HEK293T (cell line): ENCODE measurements at regions not wholly inside any gene's neighbourhood (a gene's known extent, or its start where the extent isn't known, plus 50 kb on each side); places are given as distances from the start of the nearest gene placed in this dataset.

Source experiments
- ARNT ChIP-seq: fragments of 450-650 bp; IDR thresholded peaks from 2 replicates; pipeline ENCODE4 v1.6.1; 2017; ENCODE audit warnings: mild to moderate bottlenecking
- BHLHE40 ChIP-seq: fragments of 450-650 bp; IDR thresholded peaks from 2 replicates; pipeline ENCODE4 v1.6.1; 2016; ENCODE audit warnings: mild to moderate bottlenecking, moderate library complexity, borderline replicate concordance
- FOXM1 ChIP-seq: fragments of 450-650 bp; IDR thresholded peaks from 2 replicates; pipeline ENCODE4 v1.6.1; 2017; ENCODE audit warnings: mild to moderate bottlenecking, borderline replicate concordance
- NFRKB ChIP-seq: fragments of 450-650 bp; IDR thresholded peaks from 2 replicates; pipeline ENCODE4 v1.6.1; 2016; ENCODE audit warnings: mild to moderate bottlenecking, moderate library complexity
- SP1 ChIP-seq: fragments of 450-650 bp; IDR thresholded peaks from 2 replicates; pipeline ENCODE4 v1.6.1; 2017
- SUZ12 ChIP-seq: fragments of 450-650 bp; IDR thresholded peaks from 2 replicates; pipeline ENCODE4 v1.6.1; 2016; ENCODE audit warnings: mild to moderate bottlenecking
- TARDBP ChIP-seq: fragments of 450-650 bp; IDR thresholded peaks from 2 replicates; pipeline ENCODE4 v1.6.1; 2016
- ZNF384 ChIP-seq: fragments of 450-650 bp; IDR thresholded peaks from 2 replicates; pipeline ENCODE4 v1.6.1; 2016
- TF ChIP-seq, protein P1 (sequence below): fragments of 450-650 bp; IDR thresholded peaks from 2 replicates; pipeline ENCODE4 v1.6.1; 2016

GRCh38 chr6:155883741-155884140, 428.1 kb upstream of the NOX3 start:
- TF ChIP-seq SP1 = no peak
- TF ChIP-seq SUZ12 = no peak
- TF ChIP-seq NFRKB = no peak
- TF ChIP-seq BHLHE40 = no peak
- no peak for TF ChIP-seq ARNT
- TF ChIP-seq FOXM1 = no peak
- TF ChIP-seq TARDBP = no peak
- TF ChIP-seq, protein P1, sequence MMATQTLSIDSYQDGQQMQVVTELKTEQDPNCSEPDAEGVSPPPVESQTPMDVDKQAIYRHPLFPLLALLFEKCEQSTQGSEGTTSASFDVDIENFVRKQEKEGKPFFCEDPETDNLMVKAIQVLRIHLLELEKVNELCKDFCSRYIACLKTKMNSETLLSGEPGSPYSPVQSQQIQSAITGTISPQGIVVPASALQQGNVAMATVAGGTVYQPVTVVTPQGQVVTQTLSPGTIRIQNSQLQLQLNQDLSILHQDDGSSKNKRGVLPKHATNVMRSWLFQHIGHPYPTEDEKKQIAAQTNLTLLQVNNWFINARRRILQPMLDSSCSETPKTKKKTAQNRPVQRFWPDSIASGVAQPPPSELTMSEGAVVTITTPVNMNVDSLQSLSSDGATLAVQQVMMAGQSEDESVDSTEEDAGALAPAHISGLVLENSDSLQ = no peak
- no peak for TF ChIP-seq ZNF384
